Erythroblast (primary cell): ENCODE measurements at regions not wholly inside any gene's neighbourhood (a gene's known extent, or its start where the extent isn't known, plus 50 kb on each side); places are given as distances from the start of the nearest gene placed in this dataset.

Experiments used
- GATA1 ChIP-seq: IDR thresholded peaks from 2 replicates; pipeline ENCODE4 v1.6.1; 2011; ENCODE audit warnings: low read depth, mild to moderate bottlenecking, control low read depth, low read length, moderate library complexity
- POLR2A ChIP-seq: IDR thresholded peaks from 2 replicates; pipeline ENCODE4 v1.6.1; 2011; ENCODE audit warnings: mild to moderate bottlenecking, low read length

DNA sequence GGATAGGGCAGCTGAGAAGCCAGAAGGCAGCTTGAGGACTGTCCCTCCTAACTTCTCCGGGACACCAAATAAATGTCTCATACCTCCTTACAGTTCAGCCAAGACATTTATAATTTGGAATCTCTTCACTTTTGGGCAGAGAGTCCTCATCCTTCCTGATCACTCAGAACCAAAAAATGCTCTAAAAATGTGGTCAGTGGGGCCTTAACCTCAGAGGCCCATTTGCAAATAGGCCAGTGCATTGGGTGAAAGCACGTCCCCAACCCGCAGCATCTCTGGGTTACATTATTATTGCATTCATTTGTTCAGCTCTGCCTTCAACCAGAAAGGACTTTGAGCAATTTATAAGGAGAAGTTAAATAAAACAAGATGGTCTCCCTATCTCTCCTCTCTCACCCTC lies 112.4 kb upstream of the IRX3 start:
- TF ChIP-seq POLR2A (no peak), GATA1 (no peak)
